OCI-LY3 (cell line): ENCODE measurements at regions not wholly inside any gene's neighbourhood (a gene's known extent, or its start where the extent isn't known, plus 50 kb on each side); places are given as distances from the start of the nearest gene placed in this dataset.

Experiments
- EZH2phosphoT487 ChIP-seq: fragments of 200-600 bp; shearing (Covaris generic); IDR thresholded peaks from 2 replicates; pipeline ENCODE4 v1.6.1; 2018; ENCODE audit warnings: antibody characterized with exemption, mixed run types, low read depth
- TF ChIP-seq, protein P1 (sequence below): fragments of 200-600, 300-600 bp; sonication (generic); IDR thresholded peaks from 2 replicates; pipeline ENCODE4 v1.5.1; 2014; ENCODE audit warnings: antibody characterized with exemption, low read length, low read depth

DNA sequence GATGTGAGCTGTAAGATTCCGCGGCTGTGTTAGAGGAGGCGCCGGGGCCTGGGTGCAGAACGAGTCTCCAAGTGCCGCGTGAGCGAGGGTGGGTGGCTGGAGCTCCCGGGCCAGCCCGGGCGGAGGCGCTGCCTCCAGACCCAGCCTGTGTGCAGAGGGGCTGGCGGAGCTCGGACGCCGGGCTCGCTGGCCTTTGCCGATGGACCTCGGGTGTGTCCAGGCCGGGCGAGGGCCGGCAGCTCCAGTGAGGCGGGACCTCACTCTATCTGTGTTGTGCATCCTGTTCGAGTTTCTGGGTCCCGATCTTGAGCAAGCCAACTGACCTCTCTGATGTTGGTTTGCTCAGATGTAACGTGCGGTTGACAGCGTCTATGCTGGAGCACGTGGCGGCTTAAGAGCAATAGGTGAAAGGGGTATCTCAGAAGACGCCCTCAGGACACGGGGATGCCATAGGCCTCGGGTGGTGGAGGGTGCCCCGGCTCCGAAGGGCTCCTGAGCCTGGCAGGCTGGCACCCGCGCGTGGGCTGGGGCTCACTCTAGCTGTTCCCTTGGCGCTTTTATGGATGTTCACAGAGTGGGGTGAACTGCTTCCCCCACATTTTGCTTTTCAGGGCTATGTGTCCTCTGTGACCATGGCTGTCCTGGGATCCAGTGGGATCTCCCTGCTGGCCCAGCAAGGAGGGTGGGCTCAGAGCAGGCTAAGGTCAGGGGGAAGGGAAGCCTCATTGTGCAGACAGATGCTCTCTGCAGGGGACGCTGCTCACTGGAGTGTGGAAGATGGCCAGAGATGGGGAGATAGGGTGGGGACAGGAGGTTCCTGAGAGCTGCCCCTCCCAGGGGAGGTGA is 69.8 kb downstream of the MRPL36 start:
- TF ChIP-seq, protein P1, sequence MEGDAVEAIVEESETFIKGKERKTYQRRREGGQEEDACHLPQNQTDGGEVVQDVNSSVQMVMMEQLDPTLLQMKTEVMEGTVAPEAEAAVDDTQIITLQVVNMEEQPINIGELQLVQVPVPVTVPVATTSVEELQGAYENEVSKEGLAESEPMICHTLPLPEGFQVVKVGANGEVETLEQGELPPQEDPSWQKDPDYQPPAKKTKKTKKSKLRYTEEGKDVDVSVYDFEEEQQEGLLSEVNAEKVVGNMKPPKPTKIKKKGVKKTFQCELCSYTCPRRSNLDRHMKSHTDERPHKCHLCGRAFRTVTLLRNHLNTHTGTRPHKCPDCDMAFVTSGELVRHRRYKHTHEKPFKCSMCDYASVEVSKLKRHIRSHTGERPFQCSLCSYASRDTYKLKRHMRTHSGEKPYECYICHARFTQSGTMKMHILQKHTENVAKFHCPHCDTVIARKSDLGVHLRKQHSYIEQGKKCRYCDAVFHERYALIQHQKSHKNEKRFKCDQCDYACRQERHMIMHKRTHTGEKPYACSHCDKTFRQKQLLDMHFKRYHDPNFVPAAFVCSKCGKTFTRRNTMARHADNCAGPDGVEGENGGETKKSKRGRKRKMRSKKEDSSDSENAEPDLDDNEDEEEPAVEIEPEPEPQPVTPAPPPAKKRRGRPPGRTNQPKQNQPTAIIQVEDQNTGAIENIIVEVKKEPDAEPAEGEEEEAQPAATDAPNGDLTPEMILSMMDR, result no peak
- TF ChIP-seq EZH2phosphoT487, result no peak
